Astrocyte of the cerebellum (primary cell): ENCODE measurements at regions not wholly inside any gene's neighbourhood (a gene's known extent, or its start where the extent isn't known, plus 50 kb on each side); places are given as distances from the start of the nearest gene placed in this dataset.

Source experiments
- DNase-seq: peaks from one replicate; pipeline ENCODE4 v3.0.0-alpha.2; 2011; ENCODE audit warnings: low read depth
- H3K4me3 ChIP-seq: 2 replicates; pipeline ENCODE4 v1.5.1; 2011; ENCODE audit warnings: mild to moderate bottlenecking, low read depth, low read length, moderate library complexity
- in situ Hi-C: cut with HindIII; loops from 2 replicates; pipeline ENCODE4 v1.10.0; 2017; ENCODE audit warnings: low sequenced_read_pairs
- TF ChIP-seq, protein P1 (sequence below): IDR thresholded peaks from 2 replicates; pipeline ENCODE4 v1.5.1; 2012; ENCODE audit warnings: low read length, low read depth, moderate library complexity, mild to moderate bottlenecking; ENCODE audit errors: missing control alignments

DNA sequence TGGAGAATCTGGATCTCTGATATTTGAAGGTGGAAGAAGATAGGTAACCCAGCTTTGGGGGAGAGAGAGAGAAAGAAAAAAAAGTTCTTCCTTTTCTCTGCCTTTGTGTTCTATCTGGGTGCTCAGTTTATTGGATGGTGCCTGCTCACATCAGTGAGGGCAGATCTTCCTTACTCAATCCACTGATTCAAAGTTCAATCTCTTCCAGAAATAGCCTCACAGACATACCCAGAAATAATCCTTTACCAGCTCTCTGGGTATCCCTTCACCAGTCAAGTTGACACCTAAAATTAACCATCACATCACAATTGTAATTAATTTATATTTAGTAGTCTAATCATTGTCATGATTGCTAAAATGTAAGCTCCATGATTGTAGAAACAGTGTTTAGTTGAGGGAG, 189.1 kb downstream of the EPM2A start:
- in situ Hi-C loops, result no loop called here
- TF ChIP-seq, protein P1, sequence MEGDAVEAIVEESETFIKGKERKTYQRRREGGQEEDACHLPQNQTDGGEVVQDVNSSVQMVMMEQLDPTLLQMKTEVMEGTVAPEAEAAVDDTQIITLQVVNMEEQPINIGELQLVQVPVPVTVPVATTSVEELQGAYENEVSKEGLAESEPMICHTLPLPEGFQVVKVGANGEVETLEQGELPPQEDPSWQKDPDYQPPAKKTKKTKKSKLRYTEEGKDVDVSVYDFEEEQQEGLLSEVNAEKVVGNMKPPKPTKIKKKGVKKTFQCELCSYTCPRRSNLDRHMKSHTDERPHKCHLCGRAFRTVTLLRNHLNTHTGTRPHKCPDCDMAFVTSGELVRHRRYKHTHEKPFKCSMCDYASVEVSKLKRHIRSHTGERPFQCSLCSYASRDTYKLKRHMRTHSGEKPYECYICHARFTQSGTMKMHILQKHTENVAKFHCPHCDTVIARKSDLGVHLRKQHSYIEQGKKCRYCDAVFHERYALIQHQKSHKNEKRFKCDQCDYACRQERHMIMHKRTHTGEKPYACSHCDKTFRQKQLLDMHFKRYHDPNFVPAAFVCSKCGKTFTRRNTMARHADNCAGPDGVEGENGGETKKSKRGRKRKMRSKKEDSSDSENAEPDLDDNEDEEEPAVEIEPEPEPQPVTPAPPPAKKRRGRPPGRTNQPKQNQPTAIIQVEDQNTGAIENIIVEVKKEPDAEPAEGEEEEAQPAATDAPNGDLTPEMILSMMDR, result no peak
- no peak for DNase-seq
- H3K4me3 ChIP-seq, result no peak overlapping the region

DNA sequence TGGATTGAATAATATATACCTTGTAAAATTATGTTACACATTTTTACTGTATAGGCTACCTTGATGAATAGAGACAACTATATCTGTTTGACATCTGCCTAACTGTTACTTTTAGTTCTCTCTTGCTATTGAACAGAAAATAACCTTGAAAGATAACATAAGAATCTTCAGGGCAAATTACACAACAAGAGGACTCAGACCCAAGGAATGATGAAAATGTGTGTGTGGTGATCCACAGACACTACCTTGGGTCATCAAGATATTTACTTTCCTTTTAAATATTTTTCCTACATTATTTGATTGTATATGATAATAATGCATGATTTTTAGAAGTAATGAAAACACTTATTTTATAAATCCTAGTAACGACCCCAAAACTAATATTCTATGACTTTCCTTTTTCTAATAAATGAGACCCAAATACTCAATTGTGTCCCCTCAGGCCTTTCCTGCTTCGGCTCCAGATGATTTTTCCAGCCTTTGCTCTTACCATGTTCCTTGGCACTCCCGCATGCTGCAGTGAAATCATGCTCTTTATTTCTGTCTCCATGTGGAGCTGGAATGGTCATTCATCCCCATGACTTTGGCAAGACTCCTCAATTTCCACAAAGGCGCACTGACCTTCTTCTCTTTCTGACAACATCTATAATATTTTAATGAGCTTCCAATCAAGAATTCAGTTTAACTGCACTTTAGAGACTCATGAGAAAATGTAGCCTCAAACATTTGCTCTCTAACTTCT, 187.6 kb downstream of the EPM2A start:
- H3K4me3 ChIP-seq, result no peak overlapping the region
- in situ Hi-C loops, result no loop called here
- TF ChIP-seq, protein P1, result no peak
- DNase-seq, result no peak

DNA sequence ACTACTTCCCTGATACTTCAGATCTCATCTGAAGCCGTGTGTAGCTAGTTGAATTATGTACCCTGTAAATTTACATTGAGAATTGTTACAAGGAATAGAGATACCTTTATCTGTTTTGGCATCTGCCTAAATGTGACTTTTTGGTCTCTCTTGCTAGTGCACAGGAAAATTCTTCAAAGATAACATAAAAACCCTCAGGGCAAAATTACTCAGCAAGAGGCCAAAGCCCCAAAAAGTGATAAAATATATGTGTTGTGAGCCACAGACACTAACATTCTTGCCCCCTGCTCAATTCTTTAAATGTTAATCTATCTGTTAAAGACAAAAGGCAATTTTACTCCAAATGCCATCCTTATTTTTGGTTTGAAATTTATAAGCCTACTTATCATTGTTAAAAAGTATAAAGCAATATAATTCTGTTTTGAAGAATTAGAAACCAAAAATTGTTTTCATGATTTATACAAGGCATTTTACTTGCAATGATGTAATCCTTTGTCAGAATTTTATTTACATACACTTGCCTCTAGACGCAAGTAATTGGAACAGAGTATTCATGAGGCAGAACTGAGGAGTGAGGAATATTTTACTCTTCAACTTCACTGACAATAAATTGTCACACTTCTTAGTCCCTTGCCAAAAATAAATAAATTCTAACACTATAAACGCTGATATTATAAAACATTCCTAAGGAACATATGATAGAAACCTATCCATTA, 186.2 kb downstream of the EPM2A start:
- H3K4me3 ChIP-seq, result no peak overlapping the region
- no peak for DNase-seq
- in situ Hi-C loops, result no loop called here
- TF ChIP-seq, protein P1, result no peak

DNA sequence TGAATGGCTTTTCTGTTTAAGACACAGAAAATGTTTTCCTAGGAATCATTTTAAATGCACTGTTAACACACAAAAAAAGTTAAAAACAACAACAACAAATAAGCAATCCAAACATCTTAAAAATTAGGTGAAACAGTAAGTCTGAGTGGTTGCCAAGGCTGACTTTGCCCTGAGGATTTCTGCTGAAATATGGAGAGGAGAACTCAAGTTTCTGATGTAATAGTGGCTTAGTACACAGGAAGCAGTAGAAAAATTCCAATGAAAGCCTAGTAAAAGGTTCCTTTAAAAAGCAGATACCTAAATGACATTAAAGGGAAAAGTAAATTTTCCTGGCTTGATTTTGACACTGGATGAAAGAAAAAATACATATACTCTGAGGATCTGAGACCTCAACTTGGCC, 184.2 kb downstream of the EPM2A start:
- TF ChIP-seq, protein P1, result no peak
- in situ Hi-C loops, result no loop called here

DNA sequence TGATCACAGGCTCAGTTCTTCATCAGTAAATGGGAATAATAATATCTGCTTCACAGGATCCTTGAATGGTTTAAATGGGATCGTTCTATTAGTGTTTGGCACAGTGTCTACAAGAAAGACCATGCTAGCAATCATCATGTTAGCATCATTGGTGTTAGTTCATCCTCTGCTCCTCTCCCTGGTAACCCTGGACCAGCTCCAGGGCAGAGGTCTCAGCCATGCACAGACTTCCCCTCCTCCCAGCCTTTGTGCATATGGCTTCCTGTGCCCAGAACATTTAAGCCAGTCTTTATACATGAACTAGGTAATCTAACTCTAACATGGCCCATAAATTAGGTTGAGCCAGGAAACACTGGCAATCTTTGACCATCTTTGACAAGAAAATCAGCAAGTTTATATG, 180.2 kb downstream of the EPM2A start:
- TF ChIP-seq, protein P1, result no peak
- DNase-seq, result no peak
- in situ Hi-C loops, result no loop called here
- H3K4me3 ChIP-seq, result no peak overlapping the region

More for the DNA sequence above, 184.2 kb downstream of the EPM2A start:
- H3K4me3 ChIP-seq, result no peak overlapping the region
- DNase-seq, result no peak

DNA sequence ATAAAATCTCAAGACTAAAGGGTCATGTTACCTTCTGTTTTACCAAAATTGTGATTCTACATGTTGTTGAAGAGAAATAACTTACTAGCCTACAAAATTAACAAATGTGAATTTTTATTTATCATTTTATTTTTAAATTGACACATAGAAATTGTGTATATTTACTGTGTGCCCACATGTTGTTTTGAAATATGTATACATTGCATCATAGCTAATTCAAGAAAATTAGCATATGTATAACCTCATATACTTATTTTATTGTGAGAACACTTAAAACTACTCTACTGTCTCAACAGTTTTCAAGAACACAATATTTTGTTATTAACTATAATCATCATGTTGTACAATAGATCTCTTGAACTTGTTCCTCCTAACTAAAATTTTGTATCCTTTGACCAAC, 177.8 kb downstream of the EPM2A start:
- no peak overlapping the region for H3K4me3 ChIP-seq
- no peak for DNase-seq
- TF ChIP-seq, protein P1, result no peak
- in situ Hi-C loops, result no loop called here
